Trophoblast cell (in vitro differentiated cells and primary cell): ENCODE measurements at regions not wholly inside any gene's neighbourhood (a gene's known extent, or its start where the extent isn't known, plus 50 kb on each side); places are given as distances from the start of the nearest gene placed in this dataset.

ENCODE experiments used
- DNase-seq, 2 donors: peaks; one replicate each; pipeline ENCODE4 v3.0.0-alpha.2; 2016
- H2AFZ ChIP-seq: 2 replicates; pipeline ENCODE4 v1.6.1; 2013; ENCODE audit warnings: low read length, moderate library complexity, mild to moderate bottlenecking; ENCODE audit not compliant: insufficient read depth, poor library complexity
- H2AK5ac ChIP-seq: 2 replicates; pipeline ENCODE4 v1.6.1; 2013; ENCODE audit warnings: mild to moderate bottlenecking, low read length
- H2BK120ac ChIP-seq: 2 replicates; pipeline ENCODE4 v1.6.1; 2013; ENCODE audit warnings: low read length, mild to moderate bottlenecking, moderate library complexity; ENCODE audit not compliant: insufficient read depth, poor library complexity
- H2BK12ac ChIP-seq: 2 replicates; pipeline ENCODE4 v1.6.1; 2013; ENCODE audit warnings: mild to moderate bottlenecking, low read length, moderate library complexity
- H2BK5ac ChIP-seq: 2 replicates; pipeline ENCODE4 v1.6.1; 2013; ENCODE audit warnings: low read length, low read depth, moderate library complexity, mild to moderate bottlenecking; ENCODE audit not compliant: poor library complexity
- H3K14ac ChIP-seq: 2 replicates; pipeline ENCODE4 v1.6.1; 2013; ENCODE audit warnings: mild to moderate bottlenecking, low read length
- H3K18ac ChIP-seq: 2 replicates; pipeline ENCODE4 v1.6.1; 2013; ENCODE audit warnings: mild to moderate bottlenecking, low read length
- H3K23ac ChIP-seq: 2 replicates; pipeline ENCODE4 v1.6.1; 2013; ENCODE audit warnings: low read length
- H3K27ac ChIP-seq: 2 replicates; pipeline ENCODE4 v1.5.1; 2013; ENCODE audit warnings: low read depth, mild to moderate bottlenecking, inconsistent platforms, low read length, moderate library complexity
- H3K27me3 ChIP-seq: 2 replicates; pipeline ENCODE4 v1.6.1; 2013; ENCODE audit warnings: inconsistent platforms, mild to moderate bottlenecking, low read length, moderate library complexity; ENCODE audit not compliant: insufficient read depth
- H3K36me3 ChIP-seq, 2 experiments: 1 replicate in 1 of 2; 2 replicates in 1 of 2; pipeline ENCODE4 v1.6.1; 2013; ENCODE audit warnings: low read length in 2 of 2, mild to moderate bottlenecking in 2 of 2, moderate library complexity in 1 of 2; ENCODE audit not compliant: insufficient read depth in 2 of 2, control insufficient read depth in 1 of 2
- H3K4ac ChIP-seq: 2 replicates; pipeline ENCODE4 v1.6.1; 2013; ENCODE audit warnings: low read depth, mild to moderate bottlenecking, low read length, moderate library complexity
- H3K4me1 ChIP-seq, 2 experiments: 1 replicate in 1 of 2; 2 replicates in 1 of 2; pipeline ENCODE4 v1.6.1; 2013; ENCODE audit warnings: low read length in 2 of 2, mild to moderate bottlenecking in 2 of 2, moderate library complexity in 1 of 2; ENCODE audit not compliant: insufficient read depth in 2 of 2, control insufficient read depth in 1 of 2
- H3K4me2 ChIP-seq: 2 replicates; pipeline ENCODE4 v1.6.1; 2013; ENCODE audit warnings: inconsistent platforms, mild to moderate bottlenecking, low read length, moderate library complexity
- H3K4me3 ChIP-seq: 2 replicates; pipeline ENCODE4 v1.5.1; 2013; ENCODE audit warnings: mild to moderate bottlenecking, low read depth, low read length, inconsistent platforms
- H3K79me1 ChIP-seq: one replicate; pipeline ENCODE4 v1.6.1; 2013; ENCODE audit warnings: low read length
- H3K79me2 ChIP-seq: 2 replicates; pipeline ENCODE4 v1.6.1; 2013; ENCODE audit warnings: low read length, mild to moderate bottlenecking; ENCODE audit not compliant: control insufficient read depth, insufficient read depth, poor library complexity
- H3K9ac ChIP-seq: 2 replicates; pipeline ENCODE4 v1.6.1; 2013; ENCODE audit warnings: mild to moderate bottlenecking, low read length
- H3K9me3 ChIP-seq: 2 replicates; pipeline ENCODE4 v1.6.1; 2013; ENCODE audit warnings: low read depth, mild to moderate bottlenecking, control low read depth, inconsistent platforms, low read length; ENCODE audit not compliant: insufficient read depth
- H4K12ac ChIP-seq: 2 replicates; pipeline ENCODE4 v1.6.1; 2013; ENCODE audit warnings: low read depth, mild to moderate bottlenecking, low read length, moderate library complexity
- H4K8ac ChIP-seq: 2 replicates; pipeline ENCODE4 v1.6.1; 2013; ENCODE audit warnings: low read depth, mild to moderate bottlenecking, low read length, moderate library complexity
- H4K91ac ChIP-seq: one replicate; pipeline ENCODE4 v1.6.1; 2013; ENCODE audit warnings: low read depth, mild to moderate bottlenecking, low read length, moderate library complexity
- WGBS: extraction: QIAGEN DNeasy Blood & Tissue Kit; methylation state at CpG from one replicate; pipeline ENCODE4 v1.1.7; 2013; ENCODE audit warnings: missing lambda C conversion rate; ENCODE audit not compliant: insufficient read length, insufficient coverage; ENCODE audit errors: extremely low coverage; 5-methylcytosine and 5-hydroxymethylcytosine counted together

GRCh38 chr11:15505155-15505554 lies 390.4 kb downstream of the INSC start:
- Histone ChIP-seq H2BK120ac (no peak overlapping the region), H3K4ac (no peak overlapping the region), H3K27me3 (no peaks in the 10 kb centered on the region), H3K23ac (no peak overlapping the region), H4K8ac (no peak overlapping the region), H4K91ac (no peak overlapping the region), H3K27ac (no peak overlapping the region), H2BK5ac (no peak overlapping the region), H3K4me3 (no peak overlapping the region), H3K36me3 (no peaks in the 10 kb centered on the region), H3K18ac (no peak overlapping the region), H2BK12ac (no peak overlapping the region), H3K9me3 (no peaks in the 10 kb centered on the region), H2AK5ac (no peak overlapping the region), H3K79me1 (no peaks in the 10 kb centered on the region), H3K4me1 (no peaks in the 10 kb centered on the region), H3K14ac (no peak overlapping the region), H4K12ac (no peak overlapping the region), H3K4me2 (no peak overlapping the region), H3K79me2 (no peaks in the 10 kb centered on the region), H2AFZ (no peak overlapping the region), H3K9ac (no peak overlapping the region)
- DNase-seq = no peak
- no CpG with 5 or more reads among the region's 1 CpG for WGBS

- Histone ChIP-seq H3K14ac (no peak overlapping the region), H4K91ac (no peak overlapping the region), H3K4me3 (no peak overlapping the region), H2BK5ac (no peak overlapping the region), H3K27ac (no peak overlapping the region), H3K4ac (no peak overlapping the region), H3K36me3 (no peaks in the 10 kb centered on the region), H3K79me2 (no peaks in the 10 kb centered on the region), H3K9ac (no peak overlapping the region), H2AFZ (no peak overlapping the region), H3K4me1 (no peaks in the 10 kb centered on the region), H3K4me2 (no peak overlapping the region), H3K9me3 (no peaks in the 10 kb centered on the region), H4K12ac (no peak overlapping the region), H2AK5ac (no peak overlapping the region), H2BK12ac (no peak overlapping the region), H2BK120ac (no peak overlapping the region), H3K79me1 (no peaks in the 10 kb centered on the region), H3K18ac (no peak overlapping the region), H3K27me3 (no peaks in the 10 kb centered on the region), H4K8ac (no peak overlapping the region), H3K23ac (no peak overlapping the region)
- no CpG with 5 or more reads among the region's 6 CpGs for WGBS
- DNase-seq = no peak
These were observed 392.9 kb downstream of the INSC start for GRCh38 chr11:15507592-15507991.

- Histone ChIP-seq H3K9ac (no peak overlapping the region), H3K4me1 (no peaks in the 10 kb centered on the region), H3K4me2 (no peak overlapping the region), H2AFZ (no peak overlapping the region), H3K27ac (no peak overlapping the region), H3K36me3 (no peaks in the 10 kb centered on the region), H2BK12ac (no peak overlapping the region), H3K4me3 (no peak overlapping the region), H3K4ac (no peak overlapping the region), H2BK5ac (no peak overlapping the region), H3K18ac (no peak overlapping the region), H3K14ac (no peak overlapping the region), H3K23ac (no peak overlapping the region), H3K27me3 (no peaks in the 10 kb centered on the region), H2AK5ac (no peak overlapping the region), H4K8ac (no peak overlapping the region), H4K12ac (no peak overlapping the region), H2BK120ac (no peak overlapping the region), H3K79me2 (no peaks in the 10 kb centered on the region), H3K9me3 (no peaks in the 10 kb centered on the region), H3K79me1 (no peaks in the 10 kb centered on the region), H4K91ac (no peak overlapping the region)
- no CpG with 5 or more reads among the region's 2 CpGs for WGBS
- DNase-seq = no peak
These were observed 394.4 kb downstream of the INSC start for GRCh38 chr11:15509082-15509481.

- Histone ChIP-seq H3K4me2 (no peak overlapping the region), H3K27me3 (no peaks in the 10 kb centered on the region), H3K27ac (no peak overlapping the region), H2BK5ac (no peak overlapping the region), H2BK12ac (no peak overlapping the region), H3K79me2 (no peaks in the 10 kb centered on the region), H4K91ac (no peak overlapping the region), H3K14ac (no peak overlapping the region), H2BK120ac (no peak overlapping the region), H3K36me3 (no peaks in the 10 kb centered on the region), H3K4ac (no peak overlapping the region), H3K4me3 (no peak overlapping the region), H3K4me1 (no peaks in the 10 kb centered on the region), H2AK5ac (no peak overlapping the region), H3K23ac (no peak overlapping the region), H2AFZ (no peak overlapping the region), H3K79me1 (no peaks in the 10 kb centered on the region), H3K18ac (no peak overlapping the region), H3K9me3 (no peaks in the 10 kb centered on the region), H4K8ac (no peak overlapping the region), H4K12ac (no peak overlapping the region), H3K9ac (no peak overlapping the region)
- WGBS = no CpG with 5 or more reads among the region's 2 CpGs
- DNase-seq = no peak
These were observed 404.5 kb downstream of the INSC start for GRCh38 chr11:15519124-15519791.
